ENCODE measurements at regions not wholly inside any gene's neighbourhood (a gene's known extent, or its start where the extent isn't known, plus 50 kb on each side); places are given as distances from the start of the nearest gene placed in this dataset.

DNA sequence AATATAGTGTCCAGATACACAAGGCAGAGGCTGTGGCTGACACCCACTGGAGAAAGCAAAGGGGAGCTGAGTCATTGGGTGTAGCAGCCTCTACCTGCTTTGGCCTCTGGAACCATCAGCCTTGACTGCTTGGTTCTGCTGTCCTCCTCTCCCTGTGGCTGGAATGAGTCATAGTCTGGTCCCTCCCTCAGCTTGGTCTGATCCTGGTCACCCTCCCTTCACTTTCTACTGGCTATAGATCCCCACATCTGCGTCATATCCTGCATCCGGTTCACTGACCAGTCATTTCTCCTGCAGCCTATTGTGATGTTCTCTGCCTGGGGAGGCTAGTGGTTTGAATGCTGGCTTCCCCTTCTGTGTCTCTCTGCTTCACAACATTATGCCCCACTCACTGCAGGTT is 372.8 kb upstream of the DAB1 start:
- TF ChIP-seq, protein P1, sequence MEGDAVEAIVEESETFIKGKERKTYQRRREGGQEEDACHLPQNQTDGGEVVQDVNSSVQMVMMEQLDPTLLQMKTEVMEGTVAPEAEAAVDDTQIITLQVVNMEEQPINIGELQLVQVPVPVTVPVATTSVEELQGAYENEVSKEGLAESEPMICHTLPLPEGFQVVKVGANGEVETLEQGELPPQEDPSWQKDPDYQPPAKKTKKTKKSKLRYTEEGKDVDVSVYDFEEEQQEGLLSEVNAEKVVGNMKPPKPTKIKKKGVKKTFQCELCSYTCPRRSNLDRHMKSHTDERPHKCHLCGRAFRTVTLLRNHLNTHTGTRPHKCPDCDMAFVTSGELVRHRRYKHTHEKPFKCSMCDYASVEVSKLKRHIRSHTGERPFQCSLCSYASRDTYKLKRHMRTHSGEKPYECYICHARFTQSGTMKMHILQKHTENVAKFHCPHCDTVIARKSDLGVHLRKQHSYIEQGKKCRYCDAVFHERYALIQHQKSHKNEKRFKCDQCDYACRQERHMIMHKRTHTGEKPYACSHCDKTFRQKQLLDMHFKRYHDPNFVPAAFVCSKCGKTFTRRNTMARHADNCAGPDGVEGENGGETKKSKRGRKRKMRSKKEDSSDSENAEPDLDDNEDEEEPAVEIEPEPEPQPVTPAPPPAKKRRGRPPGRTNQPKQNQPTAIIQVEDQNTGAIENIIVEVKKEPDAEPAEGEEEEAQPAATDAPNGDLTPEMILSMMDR (IDR thresholded peaks at IDR 0.05 in 4 of 5, conservative IDR thresholded peaks at IDR 0.05 in 1 of 5) = no peak
- TF ChIP-seq POLR2A (IDR thresholded peaks at IDR 0.05) = no peak
